GM12878 (cell line): ENCODE measurements at regions not wholly inside any gene's neighbourhood (a gene's known extent, or its start where the extent isn't known, plus 50 kb on each side); places are given as distances from the start of the nearest gene placed in this dataset.

Source experiments
- ATAC-seq: fragments of 200-7000 bp; cut with Tn5 transposase; 3 replicates; pipeline ENCODE4 v1.9.1; 2020; ENCODE audit warnings: mild to moderate bottlenecking, moderate library complexity
- BruUV-seq: library from RNA; stranded (reverse); fragments of 400-500 nt; replicated peaks from 2 replicates; lab custom pipeline; 2021; lab: Mats Ljungman, UMichigan
- CTCF ChIA-PET: fragments of 300-600 bp; sonication (Branson Sonifier 250); formaldehyde crosslinking; extraction: SDS; loops from one replicate; lab custom pipeline; 2021; ENCODE audit warnings: inconsistent platforms; lab: Yijun Ruan, JAX
- POLR2A ChIA-PET: fragments of 350-600 bp; formaldehyde crosslinking; extraction: SDS; loops from one replicate; lab custom pipeline; 2021; ENCODE audit warnings: inconsistent platforms; lab: Charles Lee
- RAD21 ChIA-PET: fragments of 300-600 bp; sonication (Branson Sonifier 250); formaldehyde crosslinking; loops from one replicate; lab custom pipeline; 2023; ENCODE audit warnings: antibody characterized with exemption; ENCODE audit not compliant: unreplicated experiment; lab: Charles Lee
- SMC1A ChIA-PET: fragments of 300-600 bp; sonication (Branson Sonifier 250); formaldehyde crosslinking; loops from one replicate; lab custom pipeline; 2023; ENCODE audit not compliant: unreplicated experiment, uncharacterized antibody; lab: Charles Lee
- DNase-seq: peaks from one replicate; pipeline ENCODE4 v3.0.0-alpha.2; 2011; ENCODE audit warnings: low read depth, low spot score
- FAIRE-seq: peaks from 3 replicates; lab custom pipeline; 2011; peaks lifted over from hg19 to GRCh38; lab: Jason Lieb, UNC
- H2AFZ ChIP-seq: 2 replicates; pipeline ENCODE4 v1.6.0; 2011; ENCODE audit warnings: low read depth, low read length, control low read depth; ENCODE audit not compliant: control insufficient read depth
- H3K27ac ChIP-seq: 2 replicates; pipeline ENCODE4 v1.5.1; 2011; ENCODE audit warnings: control low read depth; ENCODE audit not compliant: control insufficient read depth, insufficient read depth
- H3K27me3 ChIP-seq, 2 experiments: replicated peaks in 1 of 2; 2 replicates each; pipeline versions ENCODE4 v1.6.0 to v1.6.1; 2011; ENCODE audit warnings: low read length in 1 of 2; ENCODE audit not compliant: control insufficient read depth in 2 of 2, insufficient read depth in 2 of 2
- H3K36me3 ChIP-seq, 2 experiments: 2 replicates each; pipeline ENCODE4 v1.5.1; 2011; ENCODE audit warnings: low read length in 1 of 2; ENCODE audit not compliant: control insufficient read depth in 2 of 2, insufficient read depth in 2 of 2
- H3K4me1 ChIP-seq: 2 replicates; pipeline ENCODE4 v1.6.1; 2011; ENCODE audit warnings: mild to moderate bottlenecking, low read length, moderate library complexity, mixed read lengths; ENCODE audit not compliant: control insufficient read depth, insufficient read depth
- H3K4me2 ChIP-seq: 2 replicates; pipeline ENCODE4 v1.6.0; 2011; ENCODE audit warnings: control low read depth; ENCODE audit not compliant: control insufficient read depth, insufficient read depth
- H3K4me3 ChIP-seq: fragments of 200-600 bp; sonication (generic); 2 replicates; pipeline ENCODE4 v1.5.1; 2016
- H3K79me2 ChIP-seq: 2 replicates; pipeline ENCODE4 v1.6.0; 2011; ENCODE audit warnings: low read length; ENCODE audit not compliant: control insufficient read depth, insufficient read depth
- H3K9ac ChIP-seq: 2 replicates; pipeline ENCODE4 v1.8.0; 2011; ENCODE audit warnings: low read length, control low read depth, mixed read lengths; ENCODE audit not compliant: control insufficient read depth, insufficient read depth
- H3K9me3 ChIP-seq: replicated peaks from 3 replicates; pipeline ENCODE4 v1.5.1; 2011; ENCODE audit warnings: mild to moderate bottlenecking, low read length; ENCODE audit not compliant: control insufficient read depth, insufficient read depth
- H4K20me1 ChIP-seq: 2 replicates; pipeline ENCODE4 v1.6.0; 2011; ENCODE audit not compliant: control insufficient read depth, insufficient read depth
- CBX5 ChIP-seq: sonication (generic); IDR thresholded peaks from 2 replicates; pipeline ENCODE4 v1.6.1; 2016; ENCODE audit warnings: low read depth, moderate library complexity, mild to moderate bottlenecking, inconsistent platforms
- CREM ChIP-seq: IDR thresholded peaks from 2 replicates; pipeline ENCODE4 v1.6.1; 2014; ENCODE audit warnings: antibody characterized with exemption, low read depth
- EED ChIP-seq: sonication (generic); IDR thresholded peaks from 2 replicates; pipeline ENCODE4 v1.6.1; 2016; ENCODE audit warnings: antibody characterized with exemption, low read depth
- FOXM1 ChIP-seq: IDR thresholded peaks from 2 replicates; pipeline ENCODE4 v1.6.1; 2012; ENCODE audit warnings: low read depth, mild to moderate bottlenecking, inconsistent platforms, low read length, moderate library complexity
- HDAC2 ChIP-seq: fragments of 200-600 bp; sonication (generic); IDR thresholded peaks from 2 replicates; pipeline ENCODE4 v1.6.1; 2017
- IKZF1 ChIP-seq: fragments of 450-650 bp; conservative IDR thresholded peaks from 2 replicates; pipeline ENCODE4 v1.6.1; 2017; ENCODE audit warnings: antibody characterized with exemption, mild to moderate bottlenecking
- MEF2A ChIP-seq: IDR thresholded peaks from 2 replicates; pipeline ENCODE4 v1.6.1; 2011; ENCODE audit warnings: low read depth, mild to moderate bottlenecking, low read length, moderate library complexity; ENCODE audit not compliant: insufficient read depth
- MYC ChIP-seq: IDR thresholded peaks from 2 replicates; pipeline ENCODE4 v1.6.1; 2011; ENCODE audit warnings: mild to moderate bottlenecking, low read length, moderate library complexity, inconsistent platforms; ENCODE audit not compliant: insufficient read depth, insufficient replicate concordance, insufficient read length, severe bottlenecking
- POLR2AphosphoS5 ChIP-seq: IDR thresholded peaks from 2 replicates; pipeline ENCODE4 v1.6.1; 2011; ENCODE audit warnings: mild to moderate bottlenecking, low read length, inconsistent platforms
- SPI1 ChIP-seq: IDR thresholded peaks from 2 replicates; pipeline ENCODE4 v1.6.1; 2011; ENCODE audit warnings: low read depth, mild to moderate bottlenecking, low read length, moderate library complexity, borderline replicate concordance; ENCODE audit not compliant: insufficient read depth
- USF2 ChIP-seq: IDR thresholded peaks from 2 replicates; pipeline ENCODE4 v1.6.1; 2011; ENCODE audit warnings: low read depth, low read length, improper control_type of control experiment, borderline replicate concordance
- ZSCAN29 ChIP-seq: fragments of 450-650 bp; IDR thresholded peaks from 2 replicates; pipeline ENCODE4 v1.6.1; 2017; ENCODE audit warnings: mild to moderate bottlenecking, moderate library complexity
- ZZZ3 ChIP-seq: IDR thresholded peaks from 2 replicates; pipeline ENCODE4 v1.6.1; 2011; ENCODE audit warnings: low read depth; ENCODE audit not compliant: control insufficient read depth, insufficient read length
- in situ Hi-C: fragments of 300-500 bp; cut with MboI; formaldehyde crosslinking; loops from 9 replicates; pipeline ENCODE4 v1.14.3; 2018; ENCODE audit warnings: mixed read lengths
- intact Hi-C: fragments of 100-400 bp; cut with micrococcal nuclease; formaldehyde crosslinking; loops from one replicate; pipeline ENCODE4 v1.14.2; 2022; ENCODE audit not compliant: unreplicated experiment
- TF ChIP-seq, protein P1 (sequence below), 3 experiments: IDR thresholded peaks in 2 of 3; conservative IDR thresholded peaks in 1 of 3; 2 replicates each; pipeline ENCODE4 v1.5.1; 2011; ENCODE audit warnings: low read depth in 3 of 3, low read length in 3 of 3, mild to moderate bottlenecking in 3 of 3, control low read depth in 2 of 3, moderate library complexity in 2 of 3, inconsistent platforms in 1 of 3, mixed read lengths in 1 of 3; ENCODE audit not compliant: control insufficient read depth in 2 of 3, insufficient read depth in 1 of 3; ENCODE audit errors: extremely low read depth in 1 of 3
- TF ChIP-seq, protein P2 (sequence below): IDR thresholded peaks from 2 replicates; pipeline ENCODE4 v1.6.1; 2012; ENCODE audit warnings: low read depth, low read length, improper control_type of control experiment
- TF ChIP-seq, protein P3 (sequence below): fragments of 450-650 bp; IDR thresholded peaks from 2 replicates; pipeline ENCODE4 v1.6.1; 2018; ENCODE audit warnings: mild to moderate bottlenecking, low read depth, moderate library complexity; ENCODE audit not compliant: partially characterized antibody

- TF ChIP-seq, protein P1, sequence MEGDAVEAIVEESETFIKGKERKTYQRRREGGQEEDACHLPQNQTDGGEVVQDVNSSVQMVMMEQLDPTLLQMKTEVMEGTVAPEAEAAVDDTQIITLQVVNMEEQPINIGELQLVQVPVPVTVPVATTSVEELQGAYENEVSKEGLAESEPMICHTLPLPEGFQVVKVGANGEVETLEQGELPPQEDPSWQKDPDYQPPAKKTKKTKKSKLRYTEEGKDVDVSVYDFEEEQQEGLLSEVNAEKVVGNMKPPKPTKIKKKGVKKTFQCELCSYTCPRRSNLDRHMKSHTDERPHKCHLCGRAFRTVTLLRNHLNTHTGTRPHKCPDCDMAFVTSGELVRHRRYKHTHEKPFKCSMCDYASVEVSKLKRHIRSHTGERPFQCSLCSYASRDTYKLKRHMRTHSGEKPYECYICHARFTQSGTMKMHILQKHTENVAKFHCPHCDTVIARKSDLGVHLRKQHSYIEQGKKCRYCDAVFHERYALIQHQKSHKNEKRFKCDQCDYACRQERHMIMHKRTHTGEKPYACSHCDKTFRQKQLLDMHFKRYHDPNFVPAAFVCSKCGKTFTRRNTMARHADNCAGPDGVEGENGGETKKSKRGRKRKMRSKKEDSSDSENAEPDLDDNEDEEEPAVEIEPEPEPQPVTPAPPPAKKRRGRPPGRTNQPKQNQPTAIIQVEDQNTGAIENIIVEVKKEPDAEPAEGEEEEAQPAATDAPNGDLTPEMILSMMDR (IDR thresholded peaks at IDR 0.05 in 2 of 3, conservative IDR thresholded peaks at IDR 0.05 in 1 of 3; ENCODE audit: control insufficient read depth in 2 of 3, extremely low read depth in 1 of 3, insufficient read depth in 1 of 3, low read depth in 3 of 3, low read length in 3 of 3): no peak
- TF ChIP-seq MYC (no peak), CBX5 (no peak), HDAC2 (no peak), ZSCAN29 (no peak)
Observed at GRCh38 chr20:10111139-10111958, 76.6 kb downstream of the ANKEF1 start (continued).

DNA sequence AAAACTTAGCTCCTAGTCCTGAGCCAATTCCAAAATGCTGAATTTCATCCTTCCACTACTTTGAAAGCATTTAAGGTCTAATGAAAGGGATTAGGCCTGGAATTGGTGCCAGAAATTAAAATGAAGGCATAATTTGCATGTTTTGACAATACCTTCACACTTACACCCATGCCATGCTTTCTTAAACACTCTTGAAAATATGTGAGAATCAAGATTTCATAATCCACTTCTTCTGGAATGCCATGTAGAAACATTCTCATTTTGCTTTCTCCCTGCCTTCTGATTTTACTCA lies 77.1 kb downstream of the ANKEF1 start:
- FAIRE-seq (no peak), DNase-seq (no peak), ATAC-seq (no peak)
- no peaks in the 10 kb centered on the region for H4K20me1 ChIP-seq
- intact Hi-C loops: no loop called here
- no peak overlapping the region for H3K27ac ChIP-seq
- POLR2A ChIA-PET: no interaction called here
- TF ChIP-seq USF2: no peak
- no peak for TF ChIP-seq FOXM1
- TF ChIP-seq ZZZ3: no peak
- TF ChIP-seq IKZF1: no peak
- TF ChIP-seq, protein P2, sequence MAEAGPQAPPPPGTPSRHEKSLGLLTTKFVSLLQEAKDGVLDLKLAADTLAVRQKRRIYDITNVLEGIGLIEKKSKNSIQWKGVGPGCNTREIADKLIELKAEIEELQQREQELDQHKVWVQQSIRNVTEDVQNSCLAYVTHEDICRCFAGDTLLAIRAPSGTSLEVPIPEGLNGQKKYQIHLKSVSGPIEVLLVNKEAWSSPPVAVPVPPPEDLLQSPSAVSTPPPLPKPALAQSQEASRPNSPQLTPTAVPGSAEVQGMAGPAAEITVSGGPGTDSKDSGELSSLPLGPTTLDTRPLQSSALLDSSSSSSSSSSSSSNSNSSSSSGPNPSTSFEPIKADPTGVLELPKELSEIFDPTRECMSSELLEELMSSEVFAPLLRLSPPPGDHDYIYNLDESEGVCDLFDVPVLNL: no peak
- TF ChIP-seq CREM: no peak
- TF ChIP-seq MEF2A: no peak
- no peak for TF ChIP-seq EED
- no peak for TF ChIP-seq SPI1
- no peak for TF ChIP-seq POLR2AphosphoS5
- no peak for TF ChIP-seq ZSCAN29
- TF ChIP-seq, protein P3, sequence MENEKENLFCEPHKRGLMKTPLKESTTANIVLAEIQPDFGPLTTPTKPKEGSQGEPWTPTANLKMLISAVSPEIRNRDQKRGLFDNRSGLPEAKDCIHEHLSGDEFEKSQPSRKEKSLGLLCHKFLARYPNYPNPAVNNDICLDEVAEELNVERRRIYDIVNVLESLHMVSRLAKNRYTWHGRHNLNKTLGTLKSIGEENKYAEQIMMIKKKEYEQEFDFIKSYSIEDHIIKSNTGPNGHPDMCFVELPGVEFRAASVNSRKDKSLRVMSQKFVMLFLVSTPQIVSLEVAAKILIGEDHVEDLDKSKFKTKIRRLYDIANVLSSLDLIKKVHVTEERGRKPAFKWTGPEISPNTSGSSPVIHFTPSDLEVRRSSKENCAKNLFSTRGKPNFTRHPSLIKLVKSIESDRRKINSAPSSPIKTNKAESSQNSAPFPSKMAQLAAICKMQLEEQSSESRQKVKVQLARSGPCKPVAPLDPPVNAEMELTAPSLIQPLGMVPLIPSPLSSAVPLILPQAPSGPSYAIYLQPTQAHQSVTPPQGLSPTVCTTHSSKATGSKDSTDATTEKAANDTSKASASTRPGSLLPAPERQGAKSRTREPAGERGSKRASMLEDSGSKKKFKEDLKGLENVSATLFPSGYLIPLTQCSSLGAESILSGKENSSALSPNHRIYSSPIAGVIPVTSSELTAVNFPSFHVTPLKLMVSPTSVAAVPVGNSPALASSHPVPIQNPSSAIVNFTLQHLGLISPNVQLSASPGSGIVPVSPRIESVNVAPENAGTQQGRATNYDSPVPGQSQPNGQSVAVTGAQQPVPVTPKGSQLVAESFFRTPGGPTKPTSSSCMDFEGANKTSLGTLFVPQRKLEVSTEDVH: no peak
- SMC1A ChIA-PET: interaction anchor here (0.5 kb wide), 1 partner anchor 1637 kb away, joined by 3 read pairs; no protein-coding TSS in a partner anchor
- no peaks in the 10 kb centered on the region for H3K79me2 ChIP-seq
- no TSS peak for BruUV-seq
- H2AFZ ChIP-seq: no peak overlapping the region
- H3K27me3 ChIP-seq: no peaks in the 10 kb centered on the region; a peak in 1 of 4 replicates
- in situ Hi-C loops: no loop called here
- CTCF ChIA-PET: interaction anchor here (0.6 to 1.2 kb wide), 2 partner anchors 9 to 270 kb away, joined by 3 to 4 read pairs; no protein-coding TSS in a partner anchor
- no peaks in the 10 kb centered on the region for H3K4me1 ChIP-seq
- no peaks in the 10 kb centered on the region for H3K36me3 ChIP-seq
- RAD21 ChIA-PET: no interaction called here
- no peak overlapping the region for H3K4me2 ChIP-seq
- no peak overlapping the region for H3K9ac ChIP-seq
- no peaks in the 10 kb centered on the region for H3K9me3 ChIP-seq
- no peak overlapping the region for H3K4me3 ChIP-seq
